HFF-Myc (cell line): ENCODE measurements at regions not wholly inside any gene's neighbourhood (a gene's known extent, or its start where the extent isn't known, plus 50 kb on each side); places are given as distances from the start of the nearest gene placed in this dataset.
"Not testable (repeated sequence)": the region's sequence is repeated elsewhere in the genome, so short reads cannot be mapped to it uniquely, and the experiment has no call there.

Experiments used
- DNase-seq: peaks from one replicate; pipeline ENCODE4 v3.0.0-alpha.2; 2011; ENCODE audit warnings: low read depth; ENCODE audit errors: extremely low read depth
- H3K4me3 ChIP-seq: replicated peaks from 2 replicates; pipeline ENCODE4 v1.5.1; 2011; ENCODE audit warnings: low read depth, mild to moderate bottlenecking, control low read depth, low read length
- TF ChIP-seq, protein P1 (sequence below): IDR thresholded peaks from 2 replicates; pipeline ENCODE4 v1.5.1; 2012; ENCODE audit warnings: mild to moderate bottlenecking, low read depth, low read length, control low read depth; ENCODE audit errors: missing control alignments

DNA sequence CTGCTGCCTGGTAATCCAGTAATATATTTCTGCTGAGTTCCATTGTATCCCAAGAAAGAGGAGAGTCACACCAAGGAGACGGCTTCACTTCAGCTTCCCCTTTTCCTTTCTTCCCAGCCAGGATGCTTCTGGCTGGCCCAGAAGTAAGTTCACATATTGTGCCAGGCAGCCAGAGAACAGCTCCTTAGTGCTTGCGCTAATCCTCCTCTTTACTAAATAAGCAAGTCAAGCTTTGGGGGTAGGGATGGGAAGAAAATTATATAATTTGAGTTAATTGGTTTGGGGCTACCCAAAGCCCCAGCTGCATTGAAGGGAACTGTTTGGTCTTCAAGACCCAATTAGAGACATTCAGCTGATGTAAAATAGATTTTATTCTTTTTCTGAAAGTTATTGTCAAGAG is 218.8 kb upstream of the HES1 start:
- no peak overlapping the region for H3K4me3 ChIP-seq
- TF ChIP-seq, protein P1, sequence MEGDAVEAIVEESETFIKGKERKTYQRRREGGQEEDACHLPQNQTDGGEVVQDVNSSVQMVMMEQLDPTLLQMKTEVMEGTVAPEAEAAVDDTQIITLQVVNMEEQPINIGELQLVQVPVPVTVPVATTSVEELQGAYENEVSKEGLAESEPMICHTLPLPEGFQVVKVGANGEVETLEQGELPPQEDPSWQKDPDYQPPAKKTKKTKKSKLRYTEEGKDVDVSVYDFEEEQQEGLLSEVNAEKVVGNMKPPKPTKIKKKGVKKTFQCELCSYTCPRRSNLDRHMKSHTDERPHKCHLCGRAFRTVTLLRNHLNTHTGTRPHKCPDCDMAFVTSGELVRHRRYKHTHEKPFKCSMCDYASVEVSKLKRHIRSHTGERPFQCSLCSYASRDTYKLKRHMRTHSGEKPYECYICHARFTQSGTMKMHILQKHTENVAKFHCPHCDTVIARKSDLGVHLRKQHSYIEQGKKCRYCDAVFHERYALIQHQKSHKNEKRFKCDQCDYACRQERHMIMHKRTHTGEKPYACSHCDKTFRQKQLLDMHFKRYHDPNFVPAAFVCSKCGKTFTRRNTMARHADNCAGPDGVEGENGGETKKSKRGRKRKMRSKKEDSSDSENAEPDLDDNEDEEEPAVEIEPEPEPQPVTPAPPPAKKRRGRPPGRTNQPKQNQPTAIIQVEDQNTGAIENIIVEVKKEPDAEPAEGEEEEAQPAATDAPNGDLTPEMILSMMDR, result no peak
- DNase-seq, result no peak

DNA sequence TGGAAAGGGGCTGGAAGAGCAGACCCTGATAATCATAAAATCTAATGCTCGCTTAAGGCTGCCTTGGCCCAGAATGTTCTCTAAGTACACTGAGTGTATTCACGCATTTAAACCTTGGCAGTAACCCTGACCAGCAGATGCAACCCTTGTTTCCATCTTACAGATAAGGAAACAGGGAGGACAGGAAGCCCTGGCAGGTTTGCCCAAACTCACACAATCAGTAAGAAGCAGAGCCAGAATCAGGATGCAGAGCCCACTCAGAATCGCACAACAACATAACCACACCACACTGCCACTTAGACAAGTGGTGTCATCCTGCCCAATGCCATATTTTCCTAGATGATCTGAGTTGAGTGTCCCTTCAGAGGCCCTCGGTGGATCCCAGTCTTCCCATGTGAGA is 214.5 kb upstream of the HES1 start:
- H3K4me3 ChIP-seq, result no peak overlapping the region
- DNase-seq, result no peak
- TF ChIP-seq, protein P1, result no peak

DNA sequence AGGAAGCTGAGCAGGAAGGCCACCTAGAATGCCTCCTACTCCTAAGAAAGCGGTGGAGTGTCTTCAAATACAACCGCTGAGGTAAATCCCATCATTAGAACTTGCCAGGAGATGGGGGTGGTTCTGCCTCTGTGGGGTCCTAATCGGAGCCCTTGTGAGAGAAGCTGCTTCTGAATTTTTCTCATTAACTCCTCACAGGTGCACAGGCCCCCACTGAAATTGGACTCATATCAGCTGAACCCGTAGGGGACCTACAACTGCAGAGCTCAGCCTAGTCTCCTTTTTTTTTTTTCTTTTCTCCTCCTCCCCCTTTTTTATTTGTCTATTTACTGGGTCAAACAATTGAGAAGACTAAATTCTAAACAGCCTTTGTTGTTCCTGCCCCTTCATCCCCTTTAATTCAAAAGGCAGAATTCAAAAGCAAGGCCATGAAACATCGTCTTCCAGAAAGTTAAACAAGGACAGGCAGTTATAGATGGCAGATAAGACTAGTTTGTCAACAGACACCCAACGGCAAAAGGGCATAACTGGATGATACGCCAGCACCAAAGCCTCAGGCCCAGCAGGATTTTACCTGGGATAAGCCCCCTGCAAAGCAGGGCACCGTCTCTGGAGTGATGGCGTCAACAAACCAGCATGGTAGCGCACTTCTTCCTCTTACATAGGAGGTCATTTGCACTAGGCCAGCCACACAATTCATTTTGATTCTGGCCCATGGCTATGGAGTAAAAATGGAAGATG is 213.7 kb upstream of the HES1 start:
- DNase-seq, result no peak

DNA sequence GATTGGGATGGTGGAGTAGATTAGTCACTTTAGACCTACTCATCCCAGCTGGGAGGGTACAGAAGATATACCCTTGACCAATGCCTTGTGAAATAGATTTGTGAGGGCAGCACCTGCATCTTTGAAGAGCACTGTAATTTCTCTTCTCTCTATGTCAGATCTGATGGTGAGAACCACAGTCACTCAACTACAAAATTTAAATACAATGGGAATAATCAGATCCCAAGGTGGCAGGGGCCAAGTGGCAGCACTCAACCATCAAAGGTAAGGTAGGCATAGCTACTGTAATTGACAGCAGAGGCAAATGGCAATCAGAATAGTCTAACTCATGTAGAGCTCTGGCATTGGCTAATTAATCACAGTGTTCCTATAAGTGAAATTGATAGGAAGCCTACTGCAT is 212.0 kb upstream of the HES1 start:
- not testable (repeated sequence) for DNase-seq

More for the DNA sequence above, 213.7 kb upstream of the HES1 start:
- H3K4me3 ChIP-seq, result no peak overlapping the region
- TF ChIP-seq, protein P1, result no peak

DNA sequence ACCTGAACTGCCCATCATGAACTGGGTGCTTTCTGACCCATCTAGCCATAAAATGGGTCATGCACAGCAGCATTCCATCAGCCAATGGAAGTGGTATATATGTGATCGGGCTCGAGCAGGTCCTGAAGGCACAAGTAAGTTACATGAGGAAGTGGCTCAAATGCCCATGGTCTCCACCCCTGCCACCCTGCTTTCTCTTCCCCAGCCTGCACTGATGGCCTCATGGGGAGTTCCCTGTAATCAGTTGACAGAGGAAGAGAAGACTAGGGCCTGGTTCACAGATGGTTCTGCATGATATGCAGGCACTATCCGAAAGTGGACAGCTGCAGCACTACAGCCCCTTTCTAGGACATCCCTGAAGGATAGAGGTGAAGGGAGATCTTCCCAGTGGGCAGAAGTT is 209.9 kb upstream of the HES1 start:
- not testable (repeated sequence) for H3K4me3 ChIP-seq, DNase-seq

More for the DNA sequence above, 212.0 kb upstream of the HES1 start:
- H3K4me3 ChIP-seq, result not testable (repeated sequence)

DNA sequence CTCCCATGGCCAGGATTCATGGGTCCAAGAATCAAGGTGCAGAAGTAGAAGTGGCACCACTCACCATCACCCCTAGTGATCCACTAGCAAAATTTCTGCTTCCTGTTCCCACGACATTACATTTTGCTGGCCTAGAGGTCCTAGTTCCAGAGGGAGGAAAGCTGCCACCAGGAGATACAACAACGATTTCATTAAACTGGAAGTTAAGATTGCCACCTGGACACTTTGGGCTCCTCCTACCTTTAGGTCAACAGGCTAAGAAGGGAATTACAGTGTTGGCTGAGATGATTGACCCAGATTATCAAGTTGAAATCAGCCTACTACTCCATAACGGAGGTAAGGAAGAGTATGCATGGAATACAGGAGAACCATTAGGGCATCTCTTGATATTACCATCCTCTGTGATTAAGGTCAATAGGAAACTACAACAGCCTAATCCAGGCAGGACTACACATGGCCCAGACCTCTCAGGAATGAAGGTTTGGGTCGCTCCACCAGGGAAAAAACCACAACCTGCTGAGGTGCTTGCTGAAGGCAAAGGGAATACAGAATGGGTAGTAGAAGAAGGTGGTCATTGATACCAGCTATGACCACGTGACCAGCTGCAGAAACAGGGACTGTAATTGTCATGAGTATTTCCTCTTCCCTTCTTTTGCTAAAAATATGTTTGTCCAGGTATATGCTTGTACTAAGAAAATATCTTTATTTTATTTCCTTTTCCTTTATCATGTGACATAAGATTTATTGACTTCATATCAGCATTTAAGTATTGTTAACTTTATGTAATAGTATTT is 208.3 kb upstream of the HES1 start:
- H3K4me3 ChIP-seq, DNase-seq: not testable (repeated sequence)

DNA sequence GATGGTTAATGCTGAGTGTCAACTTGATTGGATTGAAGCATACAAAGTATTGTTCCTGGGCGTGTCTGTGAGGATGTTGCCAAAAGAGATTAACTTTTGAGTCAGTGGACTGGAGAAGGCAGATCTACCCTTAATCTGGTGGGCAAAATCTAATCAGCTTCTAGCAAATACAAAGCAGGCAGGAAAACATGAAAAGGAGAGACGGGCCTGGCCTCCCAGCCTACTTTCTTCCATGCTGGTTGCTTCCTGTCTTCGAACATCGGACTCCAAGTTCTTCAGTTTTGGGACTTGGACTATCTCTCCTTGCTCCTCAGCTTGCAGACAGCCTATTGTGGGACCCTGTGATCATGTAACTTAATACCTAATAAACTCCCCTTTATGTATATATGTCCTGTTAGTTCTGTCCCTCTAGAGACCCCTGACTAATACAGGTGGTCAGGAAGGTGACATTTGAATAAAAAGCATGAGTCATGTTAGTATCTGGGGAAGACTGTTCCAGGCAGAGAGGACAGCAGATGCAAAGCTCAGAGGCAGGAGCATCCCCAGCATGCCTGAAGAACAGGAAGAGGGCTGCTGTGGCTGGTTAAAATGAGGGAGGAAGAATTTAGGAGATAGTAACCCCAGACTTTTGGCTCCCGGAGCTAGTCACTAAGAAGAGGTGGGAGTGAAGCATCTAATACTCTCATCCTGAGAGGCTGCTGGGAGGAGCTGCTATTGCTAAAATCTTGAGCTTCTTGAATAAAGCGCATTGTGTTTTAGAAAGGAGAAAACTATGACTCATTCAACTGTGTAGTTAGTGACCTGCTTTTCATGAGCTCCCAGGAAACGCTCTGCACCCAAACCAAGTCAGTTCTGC is 207.4 kb upstream of the HES1 start:
- no peak for DNase-seq
- no peak overlapping the region for H3K4me3 ChIP-seq
- TF ChIP-seq, protein P1, result no peak

DNA sequence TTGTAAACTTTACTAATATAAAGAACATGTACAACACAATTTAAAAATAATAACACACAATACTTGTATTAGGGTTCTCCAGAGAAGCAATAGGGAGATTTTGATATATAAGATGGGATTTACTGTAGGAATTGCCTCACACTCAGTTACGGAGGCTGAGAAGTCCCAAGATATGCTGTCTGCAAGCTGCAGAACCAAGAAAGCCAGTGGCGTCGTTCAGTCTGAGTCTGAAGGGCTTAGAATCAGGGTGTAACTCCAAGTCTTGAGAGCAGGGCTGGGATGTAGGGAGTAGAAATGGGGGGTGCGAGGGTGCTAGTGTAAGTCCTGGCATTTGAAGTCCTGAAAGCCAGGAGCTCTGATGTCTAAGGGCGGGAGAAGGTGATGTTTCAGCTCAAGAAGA is 206.6 kb upstream of the HES1 start:
- H3K4me3 ChIP-seq, result no peak overlapping the region
- TF ChIP-seq, protein P1, result no peak
- no peak for DNase-seq
